ENCODE measurements at regions not wholly inside any gene's neighbourhood (a gene's known extent, or its start where the extent isn't known, plus 50 kb on each side); places are given as distances from the start of the nearest gene placed in this dataset.
"Not testable (repeated sequence)": the region's sequence is repeated elsewhere in the genome, so short reads cannot be mapped to it uniquely, and the experiment has no call there.

GRCh38 chr12:80016684-80017083, 81.8 kb upstream of the PPP1R12A start:
- POLR2A ChIA-PET, result no interaction called here
- peaks cover 0 to 9% (median 0%) of the 10 kb centered on the region in 9 donors for H3K9me3 Mint-ChIP-seq
- no peak for DNase-seq

GRCh38 chr12:80015660-80016059, 80.8 kb upstream of the PPP1R12A start:
- Mint-ChIP-seq H3K4me3 (no peak overlapping the region), H3K27ac (no peak overlapping the region), H3K9me3 (peaks cover 0 to 9% (median 0%) of the 10 kb centered on the region in 9 donors), H3K4me1 (peaks cover 0 to 2% (median 0%) of the 10 kb centered on the region in 4 donors), H3K36me3 (peaks cover 0 to 8% (median 0%) of the 10 kb centered on the region in 3 donors), H3K27me3 (peaks cover 0 to 8% (median 4%) of the 10 kb centered on the region in 5 donors)
- no peak for DNase-seq
- ATAC-seq, result no peak
- POLR2A ChIA-PET, result interaction anchor here (0.7 to 0.8 kb wide), 2 partner anchors 16 to 173 kb away, joined by 3 to 4 read pairs; no protein-coding TSS in a partner anchor

More at GRCh38 chr12:80016684-80017083, 81.8 kb upstream of the PPP1R12A start:
- peaks cover 0 to 2% (median 0%) of the 10 kb centered on the region in 4 donors for H3K4me1 Mint-ChIP-seq
- peaks cover 0 to 8% (median 4%) of the 10 kb centered on the region in 5 donors for H3K27me3 Mint-ChIP-seq
- no peak overlapping the region for H3K4me3 Mint-ChIP-seq
- no peak overlapping the region for H3K27ac Mint-ChIP-seq
- no peak for ATAC-seq
- peaks cover 0 to 8% (median 0%) of the 10 kb centered on the region in 3 donors for H3K36me3 Mint-ChIP-seq

DNA sequence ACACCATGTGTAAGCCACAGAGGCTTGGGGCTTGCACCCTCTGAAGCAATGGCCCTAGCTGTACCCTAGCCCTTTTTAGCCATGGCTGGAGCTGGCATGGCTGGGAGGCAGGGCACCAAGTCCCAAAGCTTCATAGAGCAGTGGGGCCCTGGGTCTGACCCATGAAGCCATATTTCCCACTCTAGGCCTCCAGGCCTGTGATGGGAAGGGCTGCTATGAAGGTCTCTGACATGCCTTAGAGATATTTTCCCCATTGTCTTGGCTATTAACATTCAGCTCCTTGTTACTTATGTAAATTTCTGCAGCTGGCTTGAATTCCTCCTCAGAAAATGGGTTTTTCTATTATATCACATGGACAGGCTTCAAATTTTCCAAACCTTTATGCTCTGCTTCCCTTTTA, 68.8 kb upstream of the PPP1R12A start:
- ATAC-seq, H3K27ac Mint-ChIP-seq, H3K9me3 Mint-ChIP-seq, H3K4me1 Mint-ChIP-seq, DNase-seq, H3K36me3 Mint-ChIP-seq, POLR2A ChIA-PET, H3K4me3 Mint-ChIP-seq, H3K27me3 Mint-ChIP-seq: not testable (repeated sequence)

DNA sequence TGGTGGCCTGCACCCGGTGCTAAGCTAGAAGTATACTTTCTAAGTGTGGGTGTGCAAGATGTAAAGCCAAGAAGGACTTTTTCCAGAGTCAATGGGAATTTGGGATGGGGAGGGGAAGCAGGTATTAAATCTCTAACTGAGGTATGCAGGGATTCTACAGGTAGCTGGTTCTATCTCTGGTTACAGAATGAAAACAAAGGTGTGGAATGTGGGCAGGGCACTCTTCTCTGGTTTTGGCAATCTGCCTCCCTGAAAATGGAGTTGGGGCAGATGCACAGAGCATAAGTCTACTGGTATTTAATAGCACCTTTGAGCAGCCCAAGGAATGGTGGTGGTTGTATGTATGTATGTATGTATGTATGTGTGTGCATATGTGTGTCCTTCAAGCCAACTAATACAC, 66.7 kb upstream of the PPP1R12A start:
- POLR2A ChIA-PET, result no interaction called here
- Mint-ChIP-seq H3K4me1 (peaks cover 0 to 7% (median 2%) of the 10 kb centered on the region in 4 donors), H3K27ac (no peak overlapping the region), H3K27me3 (no peaks in the 10 kb centered on the region), H3K4me3 (no peak overlapping the region), H3K36me3 (no peaks in the 10 kb centered on the region), H3K9me3 (no peaks in the 10 kb centered on the region)
- DNase-seq, result no peak
- no peak for ATAC-seq

DNA sequence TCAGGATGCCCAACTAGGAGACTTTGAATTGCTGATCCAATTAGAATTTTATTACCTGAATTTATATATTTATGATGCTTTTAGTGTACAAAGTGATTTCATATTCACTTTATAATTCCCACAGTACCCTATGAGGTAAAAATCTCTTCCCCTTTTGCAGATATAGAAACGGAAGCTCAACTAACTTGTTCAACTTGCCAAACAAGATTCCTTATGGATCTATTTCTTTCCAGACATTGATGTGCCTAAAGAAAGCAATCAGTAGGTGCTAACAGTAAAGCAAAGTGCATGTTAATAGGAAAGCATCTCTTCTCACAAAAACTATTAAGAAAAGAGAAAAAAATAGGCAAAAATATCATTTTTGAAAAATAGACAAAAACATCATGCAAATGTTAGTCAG, 65.9 kb upstream of the PPP1R12A start:
- DNase-seq, result no peak
- H3K4me1 Mint-ChIP-seq, result peaks cover 0 to 7% (median 2%) of the 10 kb centered on the region in 4 donors
- H3K27ac Mint-ChIP-seq, result no peak overlapping the region
- POLR2A ChIA-PET, result no interaction called here
- no peak for ATAC-seq
- peaks cover 0 to 2% (median 0%) of the 10 kb centered on the region in 9 donors for H3K9me3 Mint-ChIP-seq
- H3K36me3 Mint-ChIP-seq, result no peaks in the 10 kb centered on the region
- no peak overlapping the region for H3K4me3 Mint-ChIP-seq
- H3K27me3 Mint-ChIP-seq, result peaks cover 0 to under 1% (median 0%) of the 10 kb centered on the region in 5 donors

GRCh38 chr12:79998554-79998953, 63.7 kb upstream of the PPP1R12A start:
- peaks cover 0 to 3% (median 0%) of the 10 kb centered on the region in 9 donors for H3K9me3 Mint-ChIP-seq
- peaks cover 0 to 2% (median 0%) of the 10 kb centered on the region in 5 donors for H3K27me3 Mint-ChIP-seq
- ATAC-seq (no peak), DNase-seq (no peak)
- H3K36me3 Mint-ChIP-seq, result peaks cover 0 to 4% (median 0%) of the 10 kb centered on the region in 3 donors
- H3K27ac Mint-ChIP-seq, result no peak overlapping the region
- no peak overlapping the region for H3K4me3 Mint-ChIP-seq
- POLR2A ChIA-PET, result no interaction called here
- H3K4me1 Mint-ChIP-seq, result peaks cover 0 to 7% (median 0%) of the 10 kb centered on the region in 4 donors

DNA sequence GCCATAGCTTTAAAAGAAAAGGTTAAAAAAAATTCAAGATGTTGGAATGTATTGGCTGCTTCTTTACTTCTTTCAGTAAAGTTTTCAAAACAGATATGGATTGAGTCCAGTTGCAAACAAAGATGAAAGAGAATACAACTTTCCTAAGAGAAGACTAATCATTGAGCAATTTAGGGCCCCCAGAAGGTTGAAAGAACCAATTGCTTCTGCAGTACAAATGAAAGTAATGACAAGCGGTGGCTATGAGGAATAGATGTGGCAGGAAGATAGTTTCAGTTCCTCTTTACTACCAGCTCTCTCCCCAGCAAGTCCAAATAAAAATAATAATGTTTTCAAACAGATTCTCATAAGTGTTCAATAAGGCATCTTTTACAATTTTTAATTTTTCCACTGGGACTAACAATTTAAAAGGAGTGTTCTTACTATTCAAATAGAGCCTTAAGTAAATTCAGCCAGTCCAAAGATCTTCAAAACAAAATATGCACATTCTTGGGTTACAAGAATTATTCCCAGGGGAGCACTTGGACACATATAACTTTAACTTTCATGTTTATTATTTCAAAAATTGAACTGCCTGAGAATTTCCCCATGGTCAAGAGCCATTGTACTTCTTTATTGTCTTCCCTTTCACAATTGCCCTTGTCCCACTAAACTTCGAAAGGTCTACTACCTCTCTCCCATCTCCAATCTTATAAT, 62.3 kb upstream of the PPP1R12A start:
- ATAC-seq, result no peak
- peaks cover 0 to 3% (median 0%) of the 10 kb centered on the region in 9 donors for H3K9me3 Mint-ChIP-seq
- peaks cover 0 to 4% (median 0%) of the 10 kb centered on the region in 3 donors for H3K36me3 Mint-ChIP-seq
- peaks cover 0 to 2% (median 0%) of the 10 kb centered on the region in 5 donors for H3K27me3 Mint-ChIP-seq
- no peak overlapping the region for H3K4me3 Mint-ChIP-seq
- no peak for DNase-seq
- POLR2A ChIA-PET, result no interaction called here
- peaks cover 0 to 7% (median 0%) of the 10 kb centered on the region in 4 donors for H3K4me1 Mint-ChIP-seq
- H3K27ac Mint-ChIP-seq, result no peak overlapping the region

GRCh38 chr12:79995385-79996084, 60.6 kb upstream of the PPP1R12A start:
- H3K27me3 Mint-ChIP-seq, H3K36me3 Mint-ChIP-seq, H3K27ac Mint-ChIP-seq, H3K4me1 Mint-ChIP-seq, POLR2A ChIA-PET, H3K9me3 Mint-ChIP-seq, DNase-seq, H3K4me3 Mint-ChIP-seq, ATAC-seq: not testable (repeated sequence)

- peaks cover 0 to 2% (median 0%) of the 10 kb centered on the region in 5 donors for H3K27me3 Mint-ChIP-seq
- DNase-seq, result no peak
- no peak for ATAC-seq
- peaks cover 0 to 4% (median 0%) of the 10 kb centered on the region in 3 donors for H3K36me3 Mint-ChIP-seq
- POLR2A ChIA-PET, result no interaction called here
- peaks cover 0 to 3% (median 0%) of the 10 kb centered on the region in 9 donors for H3K9me3 Mint-ChIP-seq
- H3K27ac Mint-ChIP-seq, result no peak overlapping the region
- H3K4me1 Mint-ChIP-seq, result peaks cover 4 to 10% (median 7%) of the 10 kb centered on the region in 4 donors
- H3K4me3 Mint-ChIP-seq, result no peak overlapping the region
Measured at GRCh38 chr12:79993106-79993862, 58.4 kb upstream of the PPP1R12A start.

- peaks cover 0 to 3% (median 0%) of the 10 kb centered on the region in 9 donors for H3K9me3 Mint-ChIP-seq
- peaks cover 0 to 10% (median 6%) of the 10 kb centered on the region in 4 donors for H3K4me1 Mint-ChIP-seq
- DNase-seq (no peak), ATAC-seq (no peak)
- no peak overlapping the region for H3K27ac Mint-ChIP-seq
- H3K27me3 Mint-ChIP-seq, result peaks cover 0 to 8% (median 0%) of the 10 kb centered on the region in 5 donors
- POLR2A ChIA-PET, result no interaction called here
- H3K4me3 Mint-ChIP-seq, result no peak overlapping the region
- H3K36me3 Mint-ChIP-seq, result peaks cover 0 to 4% (median 0%) of the 10 kb centered on the region in 3 donors
Measured at GRCh38 chr12:79991586-79991985, 56.7 kb upstream of the PPP1R12A start.

- H3K4me1 Mint-ChIP-seq, result peaks cover 0 to 10% (median 6%) of the 10 kb centered on the region in 4 donors
- H3K4me3 Mint-ChIP-seq, POLR2A ChIA-PET, H3K36me3 Mint-ChIP-seq, DNase-seq, H3K27ac Mint-ChIP-seq, ATAC-seq, H3K9me3 Mint-ChIP-seq: not testable (repeated sequence)
- H3K27me3 Mint-ChIP-seq, result peaks cover 0 to 11% (median 0%) of the 10 kb centered on the region in 5 donors
Measured at GRCh38 chr12:79990509-79991338, 55.8 kb upstream of the PPP1R12A start.

DNA sequence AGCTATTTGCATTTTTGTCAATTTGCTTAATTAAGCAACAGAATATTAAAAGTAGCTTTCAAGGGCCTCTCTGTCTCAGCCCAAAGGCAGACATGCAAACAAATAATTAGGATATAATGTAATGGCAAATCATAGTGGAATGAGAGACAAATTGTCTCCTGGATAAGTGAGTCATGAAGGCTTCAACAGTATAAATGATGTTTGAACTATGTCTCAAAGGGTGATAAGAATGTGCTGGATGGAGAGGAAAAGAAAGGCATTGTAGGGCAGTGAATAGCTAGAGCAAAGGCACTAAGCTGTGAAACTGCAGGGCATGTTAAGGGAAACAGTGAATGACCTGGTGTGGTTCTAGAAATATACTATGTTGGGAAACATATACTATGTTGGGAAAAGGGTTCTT, 53.5 kb upstream of the PPP1R12A start:
- POLR2A ChIA-PET, result no interaction called here
- no peaks in the 10 kb centered on the region for H3K36me3 Mint-ChIP-seq
- H3K27ac Mint-ChIP-seq, result no peak overlapping the region
- H3K9me3 Mint-ChIP-seq, result no peaks in the 10 kb centered on the region
- ATAC-seq (no peak), DNase-seq (no peak)
- H3K27me3 Mint-ChIP-seq, result peaks cover 3 to 14% (median 5%) of the 10 kb centered on the region in 5 donors
- no peak overlapping the region for H3K4me3 Mint-ChIP-seq
- peaks cover 0 to 10% (median 6%) of the 10 kb centered on the region in 4 donors for H3K4me1 Mint-ChIP-seq
